Ovary (tissue), 7 donors: ENCODE measurements at regions not wholly inside any gene's neighbourhood (a gene's known extent, or its start where the extent isn't known, plus 50 kb on each side); places are given as distances from the start of the nearest gene placed in this dataset.

Experiments
- DNase-seq, 5 donors: peaks; one replicate each; pipeline ENCODE4 v3.0.0-alpha.2; 2019 to 2020
- H3K27ac ChIP-seq, 2 donors: fragments of 200-600 bp; one replicate each; pipeline versions ENCODE4 v1.5.1 to v1.8.0; 2019 to 2022
- H3K27me3 ChIP-seq: fragments of 200-600 bp; one replicate; pipeline ENCODE4 v1.8.0; 2022
- H3K36me3 ChIP-seq: fragments of 200-600 bp; sonication (generic); one replicate; pipeline ENCODE4 v1.5.1; 2019
- H3K4me1 ChIP-seq: one replicate; pipeline ENCODE4 v1.8.1; 2013; ENCODE audit warnings: mild to moderate bottlenecking, moderate library complexity; ENCODE audit not compliant: insufficient read depth
- H3K4me3 ChIP-seq: fragments of 200-600 bp; sonication (generic); one replicate; pipeline ENCODE4 v1.5.1; 2017
- H3K9me3 ChIP-seq, 2 donors: fragments of 200-600 bp in 1 of 2; sonication (generic) in 1 of 2; one replicate each; pipeline versions ENCODE4 v1.5.1 to v1.8.1; 2013 to 2019; ENCODE audit warnings: mild to moderate bottlenecking in 1 of 2, moderate library complexity in 1 of 2
- CTCF ChIP-seq, 3 donors: fragments of 450-650 bp in 2 of 3; fragments of 200-600 bp in 1 of 3; IDR thresholded peaks; one replicate each; pipeline versions ENCODE4 v1.5.1 to v1.8.0; 2016 to 2022; ENCODE audit warnings: antibody characterized with exemption in 3 of 3, mild to moderate bottlenecking in 1 of 3
- EP300 ChIP-seq: sonication (generic); formaldehyde crosslinking; IDR thresholded peaks from one replicate; pipeline ENCODE4 v1.6.1; 2017; ENCODE audit warnings: antibody characterized with exemption
- POLR2A ChIP-seq: fragments of 450-650 bp; IDR thresholded peaks from one replicate; pipeline ENCODE4 v1.6.1; 2017; ENCODE audit warnings: antibody characterized with exemption, mild to moderate bottlenecking, moderate library complexity
- WGBS, 3 donors: extraction: QIAGEN DNeasy Blood & Tissue Kit in 1 of 3; methylation state at CpG; one replicate each; pipeline versions ENCODE4 v1.1.5 to v1.1.7; 2013 to 2017; 5-methylcytosine and 5-hydroxymethylcytosine counted together
- intact Hi-C, 4 donors: fragments of 100-400 bp; cut with DNase I; formaldehyde crosslinking; loops; one replicate each; pipeline versions ENCODE4 v1.11.0 to v1.15.1; 2022 to 2023
- donor health status: DM: no; HTN: no; CAD: no; lungs with moderate emphysema.
- donor health status: DM: no; HTN: no; CAD: no.
- donor health status: Bipolar disorder and iron deficiency.
- donor health status: DM: no; HTN: no; CAD: no.
- donor health status: DM: yes; HTN: yes; CAD: no.

- H3K27ac ChIP-seq: no peak overlapping the region
- intact Hi-C loops: no loop called here
- TF ChIP-seq EP300 (no peak), POLR2A (no peak), CTCF (IDR thresholded peaks at IDR 0.05) (no peak)
- no peak for DNase-seq
- H3K9me3 ChIP-seq: no peaks in the 10 kb centered on the region
- peaks cover 2% of the 10 kb centered on the region for H3K4me1 ChIP-seq
- H3K27me3 ChIP-seq: no peaks in the 10 kb centered on the region
- H3K4me3 ChIP-seq: no peak overlapping the region
- WGBS, 3 donors: 88 to 93% (median 89%) methylated on average over 3 of the region's 3 CpGs
- H3K36me3 ChIP-seq: no peaks in the 10 kb centered on the region
These were observed 457.9 kb upstream of the CDH5 start for GRCh38 chr16:65908568-65908967.

- no peaks in the 10 kb centered on the region for H3K9me3 ChIP-seq
- H3K27ac ChIP-seq: no peak overlapping the region
- no peaks in the 10 kb centered on the region for H3K36me3 ChIP-seq
- peaks cover 2% of the 10 kb centered on the region for H3K4me1 ChIP-seq
- intact Hi-C loops: no loop called here
- WGBS, 3 donors: 85 to 92% (median 86%) methylated on average over 3 of the region's 3 CpGs
- TF ChIP-seq POLR2A (no peak), EP300 (no peak), CTCF (IDR thresholded peaks at IDR 0.05) (no peak)
- H3K4me3 ChIP-seq: no peak overlapping the region
- no peaks in the 10 kb centered on the region for H3K27me3 ChIP-seq
- no peak for DNase-seq
These were observed 461.2 kb upstream of the CDH5 start for GRCh38 chr16:65905331-65905730.

GRCh38 chr16:65896448-65897153 is 469.9 kb upstream of the CDH5 start:
- TF ChIP-seq POLR2A: no peak
- Histone ChIP-seq H3K27me3 (no peaks in the 10 kb centered on the region), H3K9me3 (no peaks in the 10 kb centered on the region), H3K4me1 (no peaks in the 10 kb centered on the region), H3K4me3 (no peak overlapping the region), H3K36me3 (no peaks in the 10 kb centered on the region), H3K27ac (no peak overlapping the region)
- intact Hi-C loops: no loop called here
- no peak for DNase-seq
- WGBS, 3 donors: 72 to 74% (median 72%) methylated on average over 6 of the region's 6 CpGs

- no peaks in the 10 kb centered on the region for H3K36me3 ChIP-seq
- TF ChIP-seq EP300 (no peak), CTCF (IDR thresholded peaks at IDR 0.05) (no peak), POLR2A (no peak)
- no peaks in the 10 kb centered on the region for H3K27me3 ChIP-seq
- no peak overlapping the region for H3K27ac ChIP-seq
- no peaks in the 10 kb centered on the region for H3K9me3 ChIP-seq
- WGBS, 3 donors: 92 to 100% (median 100%) methylated on average over 1 of the region's 1 CpG
- DNase-seq: no peak
- no peak overlapping the region for H3K4me3 ChIP-seq
- no peaks in the 10 kb centered on the region for H3K4me1 ChIP-seq
- intact Hi-C loops: no loop called here
These were observed 470.6 kb upstream of the CDH5 start for GRCh38 chr16:65895906-65896305.

GRCh38 chr16:65895486-65895885 is 471.0 kb upstream of the CDH5 start:
- Histone ChIP-seq H3K4me1 (no peaks in the 10 kb centered on the region), H3K27ac (no peak overlapping the region), H3K9me3 (no peaks in the 10 kb centered on the region), H3K36me3 (no peaks in the 10 kb centered on the region), H3K4me3 (no peak overlapping the region), H3K27me3 (no peaks in the 10 kb centered on the region)
- DNase-seq: no peak
- WGBS, 3 donors: 67 to 68% (median 67%) methylated on average over 3 of the region's 3 CpGs
- intact Hi-C loops: no loop called here
- TF ChIP-seq EP300: no peak
